Loucy (cell line): ENCODE measurements at regions not wholly inside any gene's neighbourhood (a gene's known extent, or its start where the extent isn't known, plus 50 kb on each side); places are given as distances from the start of the nearest gene placed in this dataset.

Source experiments
- EZH2phosphoT487 ChIP-seq: fragments of 200-600 bp; IDR thresholded peaks from 2 replicates; pipeline ENCODE4 v1.6.1; 2018; ENCODE audit warnings: antibody characterized with exemption, mild to moderate bottlenecking, moderate library complexity, borderline replicate concordance
- TF ChIP-seq, protein P1 (sequence below): fragments of 200-600 bp; sonication (generic); conservative IDR thresholded peaks from 2 replicates; pipeline ENCODE4 v1.5.1; 2014; ENCODE audit warnings: mild to moderate bottlenecking, antibody characterized with exemption, low read length

DNA sequence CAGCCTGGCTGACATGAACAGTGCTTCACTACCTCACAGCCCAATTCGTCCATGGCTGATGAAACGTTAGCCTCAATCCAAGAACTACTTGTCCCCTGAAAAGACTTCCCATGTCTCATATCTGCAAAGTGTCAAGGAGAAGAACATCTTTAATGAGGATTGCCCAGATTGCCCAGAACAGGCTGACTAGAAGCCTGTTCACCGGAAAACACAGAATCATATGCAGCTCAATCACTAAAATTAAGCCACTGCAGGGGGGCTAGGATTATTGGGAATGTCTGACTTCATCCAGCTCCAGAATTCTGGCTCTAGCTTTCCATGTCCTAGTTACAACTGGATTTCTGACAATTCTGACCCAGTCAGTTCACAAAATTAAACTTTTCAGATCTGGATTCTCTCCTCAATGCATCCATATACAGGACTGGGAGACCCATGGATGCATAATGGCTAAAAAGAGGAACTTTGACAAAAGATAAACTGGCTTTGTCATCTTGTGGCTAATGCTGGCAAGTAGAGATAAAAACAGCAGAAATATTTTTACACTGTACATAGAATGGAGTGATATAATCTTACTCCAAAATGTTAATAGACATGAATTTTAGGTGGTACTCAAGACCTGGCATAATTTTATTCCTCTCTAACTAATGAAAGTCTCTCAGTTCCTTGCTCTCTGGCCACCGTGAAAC, 467.0 kb upstream of the POT1 start:
- TF ChIP-seq, protein P1, sequence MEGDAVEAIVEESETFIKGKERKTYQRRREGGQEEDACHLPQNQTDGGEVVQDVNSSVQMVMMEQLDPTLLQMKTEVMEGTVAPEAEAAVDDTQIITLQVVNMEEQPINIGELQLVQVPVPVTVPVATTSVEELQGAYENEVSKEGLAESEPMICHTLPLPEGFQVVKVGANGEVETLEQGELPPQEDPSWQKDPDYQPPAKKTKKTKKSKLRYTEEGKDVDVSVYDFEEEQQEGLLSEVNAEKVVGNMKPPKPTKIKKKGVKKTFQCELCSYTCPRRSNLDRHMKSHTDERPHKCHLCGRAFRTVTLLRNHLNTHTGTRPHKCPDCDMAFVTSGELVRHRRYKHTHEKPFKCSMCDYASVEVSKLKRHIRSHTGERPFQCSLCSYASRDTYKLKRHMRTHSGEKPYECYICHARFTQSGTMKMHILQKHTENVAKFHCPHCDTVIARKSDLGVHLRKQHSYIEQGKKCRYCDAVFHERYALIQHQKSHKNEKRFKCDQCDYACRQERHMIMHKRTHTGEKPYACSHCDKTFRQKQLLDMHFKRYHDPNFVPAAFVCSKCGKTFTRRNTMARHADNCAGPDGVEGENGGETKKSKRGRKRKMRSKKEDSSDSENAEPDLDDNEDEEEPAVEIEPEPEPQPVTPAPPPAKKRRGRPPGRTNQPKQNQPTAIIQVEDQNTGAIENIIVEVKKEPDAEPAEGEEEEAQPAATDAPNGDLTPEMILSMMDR = no peak
- TF ChIP-seq EZH2phosphoT487 = no peak
